H9 (cell line): ENCODE measurements at regions not wholly inside any gene's neighbourhood (a gene's known extent, or its start where the extent isn't known, plus 50 kb on each side); places are given as distances from the start of the nearest gene placed in this dataset.
A peak's percentile ranks its signal among the peaks of the same experiment; 100 is the strongest.

Experiments
- DNase-seq: peaks from one replicate; pipeline ENCODE4 v3.0.0-alpha.2; 2017
- H2AFZ ChIP-seq: one replicate; pipeline ENCODE4 v1.6.1; 2013; ENCODE audit warnings: mild to moderate bottlenecking, low read length, control low read depth, moderate library complexity
- H2AK5ac ChIP-seq: 2 replicates; pipeline ENCODE4 v1.6.1; 2013; ENCODE audit warnings: low read length, control low read depth, mixed read lengths; ENCODE audit not compliant: insufficient read length
- H2BK120ac ChIP-seq: one replicate; pipeline ENCODE4 v1.6.1; 2013; ENCODE audit warnings: low read depth, mild to moderate bottlenecking, low read length, control low read depth, inconsistent platforms; ENCODE audit not compliant: poor library complexity, severe bottlenecking
- H2BK12ac ChIP-seq: 2 replicates; pipeline ENCODE4 v1.6.1; 2013; ENCODE audit warnings: low read length, control low read depth, mixed read lengths, low read depth; ENCODE audit not compliant: insufficient read length
- H2BK15ac ChIP-seq: 2 replicates; pipeline ENCODE4 v1.6.1; 2013; ENCODE audit warnings: low read depth, low read length, control low read depth
- H2BK20ac ChIP-seq: one replicate; pipeline ENCODE4 v1.6.1; 2013; ENCODE audit warnings: low read depth, mild to moderate bottlenecking, low read length, control low read depth, inconsistent platforms; ENCODE audit not compliant: poor library complexity, severe bottlenecking
- H2BK5ac ChIP-seq: 2 replicates; pipeline ENCODE4 v1.6.1; 2013; ENCODE audit warnings: low read length, control low read depth, mixed read lengths; ENCODE audit not compliant: insufficient read length
- H3K14ac ChIP-seq: 2 replicates; pipeline ENCODE4 v1.6.1; 2013; ENCODE audit warnings: low read length, control low read depth; ENCODE audit not compliant: insufficient read depth
- H3K18ac ChIP-seq: 2 replicates; pipeline ENCODE4 v1.6.1; 2013; ENCODE audit warnings: low read depth, mild to moderate bottlenecking, mixed read lengths, low read length, control low read depth; ENCODE audit not compliant: insufficient read length
- H3K23ac ChIP-seq: 2 replicates; pipeline ENCODE4 v1.6.1; 2013; ENCODE audit warnings: low read length, control low read depth, mixed read lengths, low read depth; ENCODE audit not compliant: insufficient read length
- H3K23me2 ChIP-seq: 2 replicates; pipeline ENCODE4 v1.6.1; 2013; ENCODE audit warnings: low read depth, mild to moderate bottlenecking, mixed read lengths, low read length, control low read depth; ENCODE audit not compliant: insufficient read length, poor library complexity, severe bottlenecking
- H3K27ac ChIP-seq: 2 replicates; pipeline ENCODE4 v1.5.1; 2013; ENCODE audit warnings: low read length, control low read depth, mixed read lengths, low read depth; ENCODE audit not compliant: insufficient read length
- H3K27me3 ChIP-seq: 2 replicates; pipeline ENCODE4 v1.6.1; 2013; ENCODE audit warnings: low read length, control low read depth, inconsistent platforms; ENCODE audit not compliant: insufficient read depth
- H3K4ac ChIP-seq: 2 replicates; pipeline ENCODE4 v1.6.1; 2013; ENCODE audit warnings: low read depth, mild to moderate bottlenecking, control low read depth, inconsistent platforms, low read length, moderate library complexity
- H3K4me1 ChIP-seq: 2 replicates; pipeline ENCODE4 v1.6.1; 2013; ENCODE audit warnings: low read length, control low read depth, inconsistent platforms; ENCODE audit not compliant: insufficient read depth
- H3K4me2 ChIP-seq: 2 replicates; pipeline ENCODE4 v1.6.1; 2013; ENCODE audit warnings: low read length, control low read depth, mixed read lengths; ENCODE audit not compliant: insufficient read length, insufficient read depth
- H3K56ac ChIP-seq: 2 replicates; pipeline ENCODE4 v1.6.1; 2013; ENCODE audit warnings: low read depth, mild to moderate bottlenecking, mixed read lengths, low read length, control low read depth; ENCODE audit not compliant: insufficient read length
- H3K79me1 ChIP-seq: 2 replicates; pipeline ENCODE4 v1.6.1; 2013; ENCODE audit warnings: low read depth, mild to moderate bottlenecking, moderate library complexity, low read length, control low read depth, inconsistent platforms; ENCODE audit not compliant: insufficient read depth, poor library complexity, severe bottlenecking
- H3K79me2 ChIP-seq: 2 replicates; pipeline ENCODE4 v1.6.1; 2013; ENCODE audit warnings: low read length, control low read depth, inconsistent platforms; ENCODE audit not compliant: insufficient read depth
- H3K9ac ChIP-seq: 2 replicates; pipeline ENCODE4 v1.6.1; 2013; ENCODE audit warnings: low read length, control low read depth, mixed read lengths; ENCODE audit not compliant: insufficient read length; ENCODE audit errors: extremely low read depth
- H3K9me3 ChIP-seq: one replicate; pipeline ENCODE4 v1.6.1; 2013; ENCODE audit warnings: low read depth, low read length, inconsistent platforms; ENCODE audit not compliant: control insufficient read depth
- H3T11ph ChIP-seq: one replicate; pipeline ENCODE4 v1.6.1; 2013; ENCODE audit warnings: mild to moderate bottlenecking, low read length, control low read depth, inconsistent platforms
- H4K20me1 ChIP-seq: one replicate; pipeline ENCODE4 v1.6.1; 2013; ENCODE audit not compliant: control insufficient read depth, insufficient read length, insufficient read depth
- H4K5ac ChIP-seq: 2 replicates; pipeline ENCODE4 v1.6.1; 2013; ENCODE audit warnings: low read depth, mild to moderate bottlenecking, mixed read lengths, low read length, control low read depth; ENCODE audit not compliant: insufficient read length
- H4K8ac ChIP-seq: replicated peaks from 2 replicates; pipeline ENCODE4 v1.6.1; 2013; ENCODE audit warnings: low read length, control low read depth, mixed read lengths, low read depth; ENCODE audit not compliant: insufficient read length
- H4K91ac ChIP-seq: 2 replicates; pipeline ENCODE4 v1.6.1; 2013; ENCODE audit warnings: low read depth, mild to moderate bottlenecking, moderate library complexity, mixed read lengths, low read length, control low read depth; ENCODE audit not compliant: insufficient read length
- H3K27ac Mint-ChIP-seq, 3 experiments: 2 replicates in 2 of 3; 3 replicates in 1 of 3; pipeline ENCODE4 v1.8.0; 2020 to 2021; ENCODE audit warnings: mixed read lengths in 3 of 3, mild to moderate bottlenecking in 1 of 3, moderate library complexity in 1 of 3
- H3K27me3 Mint-ChIP-seq: 2 replicates; pipeline ENCODE4 v1.8.0; 2021; ENCODE audit warnings: low read depth, mild to moderate bottlenecking, moderate library complexity, mixed read lengths
- H3K36me3 Mint-ChIP-seq, 3 experiments: 2 replicates in 2 of 3; 3 replicates in 1 of 3; pipeline ENCODE4 v1.8.0; 2020 to 2021; ENCODE audit warnings: low read depth in 3 of 3, mixed read lengths in 3 of 3; ENCODE audit not compliant: insufficient read depth in 1 of 3
- H3K4me1 Mint-ChIP-seq, 2 experiments: 2 replicates each; pipeline ENCODE4 v1.8.0; 2020; ENCODE audit warnings: mixed read lengths in 2 of 2
- H3K4me3 Mint-ChIP-seq, 2 experiments: 2 replicates in 1 of 2; 3 replicates in 1 of 2; pipeline ENCODE4 v1.8.0; 2020 to 2021; ENCODE audit warnings: mild to moderate bottlenecking in 2 of 2, mixed read lengths in 2 of 2, moderate library complexity in 1 of 2
- H3K9me3 Mint-ChIP-seq, 2 experiments: 2 replicates in 1 of 2; 3 replicates in 1 of 2; pipeline ENCODE4 v1.8.0; 2020; ENCODE audit warnings: mild to moderate bottlenecking in 2 of 2, mixed read lengths in 2 of 2, moderate library complexity in 1 of 2
- CTCF ChIP-seq: fragments of 200-600 bp; sonication (generic); conservative IDR thresholded peaks from 3 replicates; pipeline ENCODE4 v1.8.0; 2021; ENCODE audit warnings: antibody characterized with exemption, mild to moderate bottlenecking
- WGBS: extraction: QIAGEN DNeasy Blood & Tissue Kit; methylation state at CpG from one replicate; pipeline ENCODE4 v1.1.7; 2013; ENCODE audit warnings: missing lambda C conversion rate, low lambda C conversion rate, mixed read lengths; ENCODE audit not compliant: insufficient read length; ENCODE audit errors: extremely low coverage; 5-methylcytosine and 5-hydroxymethylcytosine counted together

DNA sequence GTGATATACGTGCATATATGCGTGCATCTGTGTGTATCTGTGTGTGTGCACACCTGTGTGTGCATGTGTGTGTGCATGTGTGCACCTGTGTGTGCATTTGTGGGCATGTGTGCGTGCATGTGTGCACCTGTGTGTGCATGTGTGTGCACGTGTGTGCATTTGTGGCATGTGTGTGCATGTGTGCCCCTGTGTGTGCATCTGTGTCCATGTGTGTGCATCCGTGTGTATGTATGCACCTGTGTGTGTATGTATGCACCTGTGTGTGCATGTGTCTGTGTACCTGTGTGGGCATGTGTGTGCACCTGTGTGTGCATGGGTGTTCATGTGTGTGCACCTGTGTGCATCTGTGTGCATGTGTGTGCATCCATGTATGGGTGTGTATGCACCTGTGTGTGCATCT lies 167.8 kb upstream of the SFSWAP start:
- Histone ChIP-seq H2AK5ac (no peak overlapping the region), H3K27ac (no peak overlapping the region), H3K18ac (no peak overlapping the region), H2BK20ac (no peak overlapping the region), H3K14ac (no peak overlapping the region; the same call in 1 of the 2 replicates), H3T11ph (no peak overlapping the region), H3K4me2 (no peak overlapping the region), H2BK5ac (no peak overlapping the region), H4K5ac (no peak overlapping the region), H2BK120ac (no peak overlapping the region), H3K56ac (no peak overlapping the region), H4K91ac (no peak overlapping the region), H3K4me1 (no peaks in the 10 kb centered on the region), H4K8ac (peak overlapping the region; percentile 22), H2BK12ac (no peak overlapping the region), H2AFZ (no peak overlapping the region), H2BK15ac (no peak overlapping the region), H3K79me1 (no peaks in the 10 kb centered on the region), H3K27me3 (no peaks in the 10 kb centered on the region), H3K9me3 (no peaks in the 10 kb centered on the region), H4K20me1 (no peaks in the 10 kb centered on the region), H3K23me2 (no peaks in the 10 kb centered on the region), H3K79me2 (no peaks in the 10 kb centered on the region), H3K4ac (no peak overlapping the region), H3K23ac (no peak overlapping the region), H3K9ac (no peak overlapping the region)
- H3K27ac Mint-ChIP-seq: no peak overlapping the region; a peak in 1 of 7 replicates
- H3K36me3 Mint-ChIP-seq: no peaks in the 10 kb centered on the region; a peak in 1 of 7 replicates
- peaks cover 0 to 2% of the 10 kb centered on the region in 2 experiments; a peak in 1 of 4 replicates for H3K4me1 Mint-ChIP-seq
- no peak for DNase-seq
- TF ChIP-seq CTCF: no peak
- no peak overlapping the region for H3K4me3 Mint-ChIP-seq
- WGBS: no CpG with 5 or more reads among the region's 5 CpGs
- H3K9me3 Mint-ChIP-seq: peaks cover 0 to 10% of the 10 kb centered on the region in 2 experiments; a peak in 3 of 5 replicates
- H3K27me3 Mint-ChIP-seq: peaks cover 8% of the 10 kb centered on the region
